ENCODE measurements at regions not wholly inside any gene's neighbourhood (a gene's known extent, or its start where the extent isn't known, plus 50 kb on each side); places are given as distances from the start of the nearest gene placed in this dataset.

DNA sequence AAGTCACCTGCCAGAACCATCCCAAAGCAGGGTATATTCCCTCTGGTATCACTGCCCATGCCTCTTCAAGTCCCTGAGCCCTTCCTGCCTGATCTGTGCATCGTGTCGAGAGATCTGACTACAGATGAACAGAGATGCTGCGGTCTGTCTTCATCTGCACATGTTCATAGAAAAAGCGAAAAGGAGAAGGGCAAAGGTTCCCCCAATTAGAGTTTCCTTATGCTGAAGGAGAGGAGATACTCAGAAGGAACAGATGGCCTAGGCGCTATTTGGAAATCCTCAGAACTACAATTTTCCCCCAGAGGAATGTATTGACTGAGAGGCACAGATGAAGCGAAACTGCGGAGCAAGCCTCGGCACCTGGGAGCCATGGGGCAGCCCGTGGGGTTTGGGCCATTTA lies 170.9 kb downstream of the SEC61B start:
- no peaks in the 10 kb centered on the region for H3K9me3 ChIP-seq (ENCODE audit: control insufficient read depth, low read depth, low read length)
- DNase-seq, result no peak
- no peak overlapping the region for H3K27ac ChIP-seq (ENCODE audit: low read length)
- no peak overlapping the region for H3K4me3 ChIP-seq (ENCODE audit: low read length)
- H3K4me1 ChIP-seq (ENCODE audit: control insufficient read depth, insufficient read depth, low read length), result no peaks in the 10 kb centered on the region
- WGBS (ENCODE audit: insufficient coverage, low lambda C conversion rate), result 100% methylated on average over 2 of the region's 9 CpGs
- no peaks in the 10 kb centered on the region for H3K36me3 ChIP-seq (ENCODE audit: control insufficient read depth, insufficient read depth, low read length)
- no peaks in the 10 kb centered on the region for H3K27me3 ChIP-seq (ENCODE audit: control insufficient read depth, insufficient read depth, low read length)

DNA sequence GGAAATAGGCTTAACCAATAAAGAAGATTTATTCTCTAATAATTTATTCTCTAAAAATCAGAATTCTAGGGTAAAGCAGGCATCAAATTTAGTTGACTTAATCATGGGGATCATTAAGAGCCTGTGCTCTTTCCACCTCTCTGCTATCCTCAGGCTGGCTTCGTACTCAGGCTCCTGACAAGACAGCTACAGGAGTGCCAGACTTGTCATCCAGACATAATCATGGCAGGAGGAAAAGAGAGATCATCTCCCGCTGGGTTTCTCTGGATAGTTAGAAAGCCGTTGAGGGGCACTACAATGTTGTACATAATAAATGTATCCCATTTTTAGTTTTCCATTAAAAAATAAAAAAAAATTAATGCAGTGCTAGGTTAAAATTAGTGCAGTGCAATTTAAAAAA lies 171.9 kb downstream of the SEC61B start:
- Histone ChIP-seq H3K9me3 (ENCODE audit: control insufficient read depth, low read depth, low read length) (no peaks in the 10 kb centered on the region), H3K4me1 (ENCODE audit: control insufficient read depth, insufficient read depth, low read length) (no peaks in the 10 kb centered on the region), H3K36me3 (ENCODE audit: control insufficient read depth, insufficient read depth, low read length) (no peaks in the 10 kb centered on the region), H3K27ac (ENCODE audit: low read length) (no peak overlapping the region), H3K27me3 (ENCODE audit: control insufficient read depth, insufficient read depth, low read length) (no peaks in the 10 kb centered on the region), H3K4me3 (ENCODE audit: low read length) (no peak overlapping the region)
- 83% methylated on average over 2 of the region's 3 CpGs for WGBS (ENCODE audit: insufficient coverage, low lambda C conversion rate)
- DNase-seq, result no peak

DNA sequence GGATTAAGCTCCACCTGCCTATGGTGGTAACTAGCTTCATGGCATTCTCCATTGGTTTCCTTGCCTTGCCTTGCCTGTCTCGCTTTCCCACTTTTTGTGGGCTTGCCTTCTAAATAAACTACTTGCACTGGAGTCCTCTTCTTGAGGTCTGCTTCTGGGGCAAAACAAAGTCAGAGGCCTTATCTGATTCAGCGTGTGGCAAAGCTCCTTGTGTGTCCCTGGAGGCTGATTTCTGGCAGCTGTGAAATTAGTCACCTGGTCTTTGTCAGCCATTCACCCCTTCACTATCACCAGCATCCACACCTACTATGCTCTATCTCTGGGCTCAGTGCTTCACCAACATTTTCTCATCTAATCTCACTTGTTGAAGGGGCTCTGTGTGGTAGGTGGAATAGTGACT lies 176.2 kb downstream of the SEC61B start:
- H3K36me3 ChIP-seq (ENCODE audit: control insufficient read depth, insufficient read depth, low read length), result no peaks in the 10 kb centered on the region
- WGBS (ENCODE audit: insufficient coverage, low lambda C conversion rate), result no CpG with 5 or more reads among the region's 2 CpGs
- H3K4me1 ChIP-seq (ENCODE audit: control insufficient read depth, insufficient read depth, low read length), result no peaks in the 10 kb centered on the region
- no peaks in the 10 kb centered on the region for H3K27me3 ChIP-seq (ENCODE audit: control insufficient read depth, insufficient read depth, low read length)
- H3K27ac ChIP-seq (ENCODE audit: low read length), result no peak overlapping the region
- no peaks in the 10 kb centered on the region for H3K9me3 ChIP-seq (ENCODE audit: control insufficient read depth, low read depth, low read length)
- no peak overlapping the region for H3K4me3 ChIP-seq (ENCODE audit: low read length)
- no peak for DNase-seq

- Histone ChIP-seq H3K4me3 (ENCODE audit: low read length) (no peak overlapping the region), H3K27ac (ENCODE audit: low read length) (no peak overlapping the region), H3K36me3 (ENCODE audit: control insufficient read depth, insufficient read depth, low read length) (no peaks in the 10 kb centered on the region), H3K27me3 (ENCODE audit: control insufficient read depth, insufficient read depth, low read length) (no peaks in the 10 kb centered on the region), H3K9me3 (ENCODE audit: control insufficient read depth, low read depth, low read length) (no peaks in the 10 kb centered on the region), H3K4me1 (ENCODE audit: control insufficient read depth, insufficient read depth, low read length) (no peaks in the 10 kb centered on the region)
- no CpG with 5 or more reads among the region's 5 CpGs for WGBS (ENCODE audit: insufficient coverage, low lambda C conversion rate)
- no peak for DNase-seq
These were observed 177.4 kb downstream of the SEC61B start for GRCh38 chr9:99399474-99399873.

GRCh38 chr9:99400184-99400731 lies 178.2 kb downstream of the SEC61B start:
- WGBS (ENCODE audit: insufficient coverage, low lambda C conversion rate), result no CpG with 5 or more reads among the region's 5 CpGs
- H3K4me3 ChIP-seq (ENCODE audit: low read length), result no peak overlapping the region
- H3K27ac ChIP-seq (ENCODE audit: low read length), result no peak overlapping the region
- H3K36me3 ChIP-seq (ENCODE audit: control insufficient read depth, insufficient read depth, low read length), result no peaks in the 10 kb centered on the region
- H3K4me1 ChIP-seq (ENCODE audit: control insufficient read depth, insufficient read depth, low read length), result no peaks in the 10 kb centered on the region
- H3K27me3 ChIP-seq (ENCODE audit: control insufficient read depth, insufficient read depth, low read length), result no peaks in the 10 kb centered on the region
- no peaks in the 10 kb centered on the region for H3K9me3 ChIP-seq (ENCODE audit: control insufficient read depth, low read depth, low read length)
- no peak for DNase-seq

DNA sequence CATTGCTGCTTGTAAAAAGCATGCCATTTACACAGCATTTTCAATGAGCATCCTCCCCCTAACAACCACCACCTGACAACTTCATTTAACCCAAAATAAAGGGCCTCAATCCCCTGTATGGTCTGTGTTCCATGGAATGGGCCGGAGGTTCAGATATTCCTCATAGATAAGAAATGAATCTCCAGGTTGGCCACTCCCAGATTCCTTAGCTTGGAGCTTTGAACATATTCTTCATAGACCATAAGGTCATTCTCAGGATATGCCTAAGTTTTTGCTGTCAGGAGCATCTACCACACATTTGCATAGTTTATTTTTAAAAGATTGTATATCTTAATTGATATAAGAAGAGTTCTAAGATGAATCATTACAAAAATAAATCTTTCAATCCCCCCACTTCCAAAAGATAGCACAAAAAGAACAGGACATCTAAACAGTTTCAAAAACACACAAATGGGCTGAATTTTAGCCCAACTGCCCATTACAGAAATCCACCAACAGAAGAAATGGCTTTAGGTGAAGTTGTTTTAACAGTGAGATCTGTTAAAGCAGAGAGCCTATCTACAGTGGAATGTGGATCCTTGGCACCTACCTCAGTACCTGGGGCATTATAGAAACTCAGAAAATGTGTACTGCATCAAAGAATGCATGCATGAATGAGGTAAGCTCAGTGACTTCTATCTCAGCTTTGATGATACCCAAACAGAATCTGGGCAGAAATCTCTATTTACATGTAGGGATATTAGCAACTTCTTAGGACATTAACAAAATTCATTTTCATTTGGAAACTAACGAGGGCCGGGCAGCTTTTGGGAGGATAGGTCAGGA lies 179.8 kb downstream of the SEC61B start:
- Histone ChIP-seq H3K27ac (ENCODE audit: low read length) (no peak overlapping the region), H3K4me1 (ENCODE audit: control insufficient read depth, insufficient read depth, low read length) (no peaks in the 10 kb centered on the region), H3K36me3 (ENCODE audit: control insufficient read depth, insufficient read depth, low read length) (no peaks in the 10 kb centered on the region), H3K4me3 (ENCODE audit: low read length) (no peak overlapping the region), H3K27me3 (ENCODE audit: control insufficient read depth, insufficient read depth, low read length) (no peaks in the 10 kb centered on the region), H3K9me3 (ENCODE audit: control insufficient read depth, low read depth, low read length) (no peaks in the 10 kb centered on the region)
- DNase-seq, result no peak
- WGBS (ENCODE audit: insufficient coverage, low lambda C conversion rate), result no CpG with 5 or more reads among the region's 3 CpGs

GRCh38 chr9:99403371-99403770 lies 181.3 kb downstream of the SEC61B start:
- Histone ChIP-seq H3K4me1 (ENCODE audit: control insufficient read depth, insufficient read depth, low read length) (no peaks in the 10 kb centered on the region), H3K9me3 (ENCODE audit: control insufficient read depth, low read depth, low read length) (no peaks in the 10 kb centered on the region), H3K27ac (ENCODE audit: low read length) (no peak overlapping the region), H3K4me3 (ENCODE audit: low read length) (no peak overlapping the region), H3K27me3 (ENCODE audit: control insufficient read depth, insufficient read depth, low read length) (no peaks in the 10 kb centered on the region), H3K36me3 (ENCODE audit: control insufficient read depth, insufficient read depth, low read length) (no peaks in the 10 kb centered on the region)
- WGBS (ENCODE audit: insufficient coverage, low lambda C conversion rate), result no CpG with 5 or more reads among the region's 1 CpG
- no peak for DNase-seq

DNA sequence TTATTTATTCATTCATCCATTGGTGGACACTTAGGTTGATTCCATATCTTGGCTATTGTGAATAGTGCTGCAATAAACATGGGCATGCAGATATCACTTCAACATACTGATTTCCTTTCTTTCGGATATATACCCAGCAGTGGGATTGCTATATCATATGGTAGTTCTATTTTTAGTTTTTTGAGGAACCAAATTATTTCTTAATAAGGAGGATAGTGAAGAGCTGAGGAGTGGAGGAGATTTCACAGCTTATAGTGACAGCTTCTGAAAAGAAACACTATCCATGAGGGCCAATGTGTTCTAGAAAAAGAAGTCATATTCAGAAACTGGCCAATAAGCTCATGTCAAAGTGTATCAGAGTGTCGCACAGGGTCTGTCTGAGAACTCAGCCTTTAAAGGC lies 183.3 kb downstream of the SEC61B start:
- H3K4me1 ChIP-seq (ENCODE audit: control insufficient read depth, insufficient read depth, low read length), result no peaks in the 10 kb centered on the region
- no peak overlapping the region for H3K4me3 ChIP-seq (ENCODE audit: low read length)
- H3K36me3 ChIP-seq (ENCODE audit: control insufficient read depth, insufficient read depth, low read length), result no peaks in the 10 kb centered on the region
- no peak for DNase-seq
- no CpG with 5 or more reads among the region's 2 CpGs for WGBS (ENCODE audit: insufficient coverage, low lambda C conversion rate)
- no peaks in the 10 kb centered on the region for H3K9me3 ChIP-seq (ENCODE audit: control insufficient read depth, low read depth, low read length)
- no peak overlapping the region for H3K27ac ChIP-seq (ENCODE audit: low read length)
- H3K27me3 ChIP-seq (ENCODE audit: control insufficient read depth, insufficient read depth, low read length), result no peaks in the 10 kb centered on the region

DNA sequence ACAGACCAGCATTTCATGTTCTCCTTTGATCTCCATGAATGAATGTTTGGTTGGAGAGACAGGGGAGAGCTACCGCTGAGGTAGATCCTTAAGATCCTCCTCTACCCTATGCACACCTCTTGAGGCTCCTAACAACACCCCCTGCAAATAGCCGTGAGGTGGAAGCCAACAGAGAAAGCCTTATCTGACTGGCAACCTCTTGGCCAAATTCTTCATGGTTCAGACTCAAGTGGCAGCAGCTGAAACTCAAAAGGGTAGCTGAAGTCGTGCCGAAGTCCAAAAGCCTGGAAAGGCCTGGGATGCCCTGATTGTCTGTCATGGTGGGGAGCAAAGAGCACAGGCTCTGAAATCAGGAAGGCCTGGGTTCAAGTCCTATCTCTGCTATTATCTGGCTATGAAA lies 184.9 kb downstream of the SEC61B start:
- no peaks in the 10 kb centered on the region for H3K4me1 ChIP-seq (ENCODE audit: control insufficient read depth, insufficient read depth, low read length)
- DNase-seq, result no peak
- H3K27me3 ChIP-seq (ENCODE audit: control insufficient read depth, insufficient read depth, low read length), result no peaks in the 10 kb centered on the region
- no peaks in the 10 kb centered on the region for H3K9me3 ChIP-seq (ENCODE audit: control insufficient read depth, low read depth, low read length)
- H3K4me3 ChIP-seq (ENCODE audit: low read length), result no peak overlapping the region
- H3K36me3 ChIP-seq (ENCODE audit: control insufficient read depth, insufficient read depth, low read length), result no peaks in the 10 kb centered on the region
- no CpG with 5 or more reads among the region's 4 CpGs for WGBS (ENCODE audit: insufficient coverage, low lambda C conversion rate)
- no peak overlapping the region for H3K27ac ChIP-seq (ENCODE audit: low read length)

DNA sequence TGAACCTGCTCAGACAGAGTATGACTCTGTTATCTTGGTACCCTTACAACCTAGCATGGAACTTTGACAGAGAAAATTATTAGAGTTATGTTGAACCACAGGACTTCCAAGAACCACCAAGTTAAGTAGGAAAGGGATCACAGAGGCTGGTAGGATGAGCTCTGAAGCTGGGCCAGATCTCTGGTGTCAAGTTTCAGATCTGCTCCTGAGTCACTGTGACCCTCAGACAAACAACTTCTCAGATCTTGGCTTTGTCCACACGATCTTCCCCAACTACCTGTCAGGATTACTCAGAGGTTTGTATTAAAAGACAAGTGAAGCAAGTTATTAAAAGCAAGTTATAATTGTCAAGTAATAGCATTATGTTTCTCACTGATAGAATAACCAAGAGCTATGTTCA lies 189.0 kb downstream of the SEC61B start:
- no CpG with 5 or more reads among the region's 1 CpG for WGBS (ENCODE audit: insufficient coverage, low lambda C conversion rate)
- H3K4me1 ChIP-seq (ENCODE audit: control insufficient read depth, insufficient read depth, low read length), result no peaks in the 10 kb centered on the region
- no peak for DNase-seq
- no peak overlapping the region for H3K4me3 ChIP-seq (ENCODE audit: low read length)
- H3K27me3 ChIP-seq (ENCODE audit: control insufficient read depth, insufficient read depth, low read length), result no peaks in the 10 kb centered on the region
- H3K36me3 ChIP-seq (ENCODE audit: control insufficient read depth, insufficient read depth, low read length), result no peaks in the 10 kb centered on the region
- no peaks in the 10 kb centered on the region for H3K9me3 ChIP-seq (ENCODE audit: control insufficient read depth, low read depth, low read length)
- no peak overlapping the region for H3K27ac ChIP-seq (ENCODE audit: low read length)
